ENCODE measurements at regions not wholly inside any gene's neighbourhood (a gene's known extent, or its start where the extent isn't known, plus 50 kb on each side); places are given as distances from the start of the nearest gene placed in this dataset.

- TF ChIP-seq CTCF (IDR thresholded peaks at IDR 0.05) (no peak), POLR2A (IDR thresholded peaks at IDR 0.05) (no peak)
Measured at GRCh38 chr17:70562137-70562536, 392.8 kb downstream of the KCNJ2 start.

Data from uterus (tissue), 2 donors.